T-helper 17 cell (primary cell): ENCODE measurements at regions not wholly inside any gene's neighbourhood (a gene's known extent, or its start where the extent isn't known, plus 50 kb on each side); places are given as distances from the start of the nearest gene placed in this dataset.
"Not testable (repeated sequence)": the region's sequence is repeated elsewhere in the genome, so short reads cannot be mapped to it uniquely, and the experiment has no call there.

Source experiments
- ATAC-seq: fragments of 150-1000 bp; cut with Tn5 transposase; 2 replicates; pipeline ENCODE4 v1.10.0; 2021; ENCODE audit warnings: mild to moderate bottlenecking, moderate library complexity
- DNase-seq, 3 donors: peaks; one replicate each; pipeline versions ENCODE4 v3.0.0 to v3.0.0-alpha.2; 2020 to 2021
- H3K9me3 ChIP-seq: one replicate; pipeline ENCODE4 v1.7.0; 2013; ENCODE audit warnings: low read length, mild to moderate bottlenecking; ENCODE audit not compliant: control insufficient read depth, poor library complexity, severe bottlenecking
- H3K27ac Mint-ChIP-seq: one replicate; pipeline ENCODE4 v1.8.0; 2022; ENCODE audit warnings: mild to moderate bottlenecking, moderate library complexity, mixed read lengths
- H3K27me3 Mint-ChIP-seq: one replicate; pipeline ENCODE4 v1.8.0; 2022; ENCODE audit warnings: mixed read lengths
- H3K36me3 Mint-ChIP-seq: one replicate; pipeline ENCODE4 v1.8.0; 2022; ENCODE audit warnings: low read depth, mixed read lengths
- H3K4me1 Mint-ChIP-seq: one replicate; pipeline ENCODE4 v1.8.0; 2022; ENCODE audit warnings: mild to moderate bottlenecking, mixed read lengths
- H3K4me3 Mint-ChIP-seq: one replicate; pipeline ENCODE4 v1.8.0; 2022; ENCODE audit warnings: mild to moderate bottlenecking, moderate library complexity, mixed read lengths

- Mint-ChIP-seq H3K4me3 (no peak overlapping the region), H3K4me1 (peaks cover 9% of the 10 kb centered on the region), H3K27me3 (peaks cover 85% of the 10 kb centered on the region), H3K36me3 (peaks cover 5% of the 10 kb centered on the region), H3K27ac (no peak overlapping the region)
- no peak for DNase-seq
- ATAC-seq = no peak
- H3K9me3 ChIP-seq = no peaks in the 10 kb centered on the region
Observed at GRCh38 chr5:138637256-138637655, 62.1 kb upstream of the HSPA9 start.

GRCh38 chr5:138636398-138636944, 61.3 kb upstream of the HSPA9 start:
- no peak overlapping the region for H3K27ac Mint-ChIP-seq
- no peak for ATAC-seq
- peaks cover 4% of the 10 kb centered on the region for H3K4me1 Mint-ChIP-seq
- H3K4me3 Mint-ChIP-seq = no peak overlapping the region
- H3K27me3 Mint-ChIP-seq = peaks cover 85% of the 10 kb centered on the region
- no peaks in the 10 kb centered on the region for H3K9me3 ChIP-seq
- DNase-seq = no peak
- H3K36me3 Mint-ChIP-seq = peaks cover 5% of the 10 kb centered on the region

DNA sequence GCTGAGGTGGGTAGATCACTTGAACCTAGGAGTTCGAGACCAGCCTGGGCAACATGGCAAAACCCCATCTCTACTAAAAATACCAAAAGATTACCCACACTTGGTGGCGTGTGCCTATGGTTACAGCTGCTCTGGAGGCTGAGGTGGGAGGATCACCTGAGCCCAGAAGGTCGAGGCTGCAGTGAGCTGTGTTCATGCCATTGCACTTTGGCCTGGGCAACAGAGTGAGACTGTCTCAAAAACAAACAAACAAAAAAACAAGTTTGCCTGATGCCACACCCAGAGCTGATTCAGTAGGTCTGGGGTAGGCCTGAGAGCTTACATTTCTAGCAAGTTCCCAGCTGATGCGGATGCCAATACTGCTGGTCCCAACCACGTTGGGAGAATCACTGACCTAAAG, 60.5 kb upstream of the HSPA9 start:
- Mint-ChIP-seq H3K4me3 (no peak overlapping the region), H3K27ac (no peak overlapping the region), H3K36me3 (peaks cover 5% of the 10 kb centered on the region), H3K27me3 (peaks cover 85% of the 10 kb centered on the region), H3K4me1 (peaks cover 4% of the 10 kb centered on the region)
- ATAC-seq (no peak), DNase-seq (no peak)
- no peaks in the 10 kb centered on the region for H3K9me3 ChIP-seq

- DNase-seq (no peak), ATAC-seq (no peak)
- Mint-ChIP-seq H3K4me3 (no peak overlapping the region), H3K4me1 (peaks cover 4% of the 10 kb centered on the region), H3K27me3 (peaks cover 81% of the 10 kb centered on the region), H3K27ac (no peak overlapping the region), H3K36me3 (peaks cover 5% of the 10 kb centered on the region)
- H3K9me3 ChIP-seq = no peaks in the 10 kb centered on the region
Observed at GRCh38 chr5:138635265-138635664, 60.1 kb upstream of the HSPA9 start.

DNA sequence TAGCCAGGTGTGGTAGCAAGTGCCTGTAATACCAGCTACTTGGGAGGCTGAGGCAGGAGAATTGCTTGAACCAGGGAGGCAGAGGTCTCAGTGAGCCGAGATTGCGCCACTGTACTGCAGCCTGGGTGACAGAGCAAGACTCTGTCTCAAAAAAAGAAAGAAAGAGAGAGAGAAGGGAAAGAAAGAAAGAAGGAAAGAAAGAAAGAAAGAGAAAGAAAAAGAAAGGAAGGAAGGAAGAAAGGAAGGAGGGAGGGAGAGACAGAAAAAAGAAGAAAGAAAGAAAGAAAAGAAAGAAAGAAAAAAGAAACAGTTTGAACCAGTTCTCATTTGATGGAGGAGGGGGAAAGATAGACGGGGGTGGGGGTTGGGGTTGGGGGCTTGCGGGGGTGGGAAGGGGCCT, 59.6 kb upstream of the HSPA9 start:
- H3K27ac Mint-ChIP-seq, H3K9me3 ChIP-seq, DNase-seq, H3K4me1 Mint-ChIP-seq, H3K4me3 Mint-ChIP-seq, ATAC-seq, H3K36me3 Mint-ChIP-seq: not testable (repeated sequence)
- H3K27me3 Mint-ChIP-seq = peaks cover 78% of the 10 kb centered on the region

- peaks cover 4% of the 10 kb centered on the region for H3K4me1 Mint-ChIP-seq
- DNase-seq (no peak), ATAC-seq (no peak)
- H3K27ac Mint-ChIP-seq = no peak overlapping the region
- H3K4me3 Mint-ChIP-seq = no peak overlapping the region
- H3K27me3 Mint-ChIP-seq = peaks cover 71% of the 10 kb centered on the region
- H3K36me3 Mint-ChIP-seq = peaks cover 5% of the 10 kb centered on the region
- H3K9me3 ChIP-seq = no peaks in the 10 kb centered on the region
Observed at GRCh38 chr5:138632900-138633489, 57.8 kb upstream of the HSPA9 start.

DNA sequence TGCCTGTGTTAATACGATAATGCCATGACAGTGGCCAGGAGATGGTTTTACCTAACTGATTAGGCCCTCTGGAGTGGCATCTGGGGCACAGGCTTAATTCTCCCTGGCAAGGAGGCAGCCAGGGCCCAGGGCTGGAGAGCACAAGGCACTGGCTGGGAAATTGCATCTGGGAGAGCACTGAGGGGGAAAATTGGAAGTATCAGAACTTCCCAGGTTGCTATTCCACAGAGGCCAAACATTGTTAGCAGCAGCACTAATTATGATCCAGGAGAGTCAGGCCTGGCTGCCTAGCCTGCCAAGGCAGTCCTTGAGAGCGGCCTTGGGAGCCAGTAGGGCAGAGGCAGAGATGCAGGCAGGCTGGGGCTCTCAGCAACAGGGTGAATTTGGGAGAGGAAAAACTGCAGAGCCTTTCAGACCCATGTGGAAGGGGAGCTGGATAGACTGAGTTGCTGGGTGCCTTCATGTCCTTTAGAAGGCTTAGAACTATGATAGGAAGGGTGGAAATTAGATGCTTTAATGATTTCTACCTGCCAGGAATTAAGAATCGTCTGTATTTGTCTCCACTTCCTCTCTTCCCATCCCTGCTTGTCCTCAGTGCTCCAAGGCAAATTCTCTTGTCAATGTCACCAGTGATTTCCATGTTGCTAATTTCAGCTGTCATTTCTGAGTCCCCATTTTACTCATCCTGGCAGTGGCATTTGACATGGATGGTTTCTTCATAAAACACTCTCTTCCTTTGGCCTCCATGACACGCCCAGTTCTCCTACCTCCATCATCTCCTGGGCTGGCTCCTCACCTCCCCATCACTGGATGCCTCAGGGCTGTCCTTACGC, 56.1 kb upstream of the HSPA9 start:
- Mint-ChIP-seq H3K36me3 (peaks cover 2% of the 10 kb centered on the region), H3K4me3 (no peak overlapping the region), H3K4me1 (peaks cover 7% of the 10 kb centered on the region), H3K27ac (no peak overlapping the region), H3K27me3 (peaks cover 68% of the 10 kb centered on the region)
- H3K9me3 ChIP-seq = no peaks in the 10 kb centered on the region
- ATAC-seq (no peak), DNase-seq (no peak)

GRCh38 chr5:138629392-138629791, 54.2 kb upstream of the HSPA9 start:
- no peak overlapping the region for H3K4me3 Mint-ChIP-seq
- no peak for ATAC-seq
- no peak for DNase-seq
- peaks cover 69% of the 10 kb centered on the region for H3K27me3 Mint-ChIP-seq
- H3K27ac Mint-ChIP-seq = no peak overlapping the region
- H3K36me3 Mint-ChIP-seq = peaks cover 2% of the 10 kb centered on the region
- no peaks in the 10 kb centered on the region for H3K9me3 ChIP-seq
- H3K4me1 Mint-ChIP-seq = peaks cover 7% of the 10 kb centered on the region

GRCh38 chr5:138626333-138626944, 51.2 kb upstream of the HSPA9 start:
- DNase-seq (no peak), ATAC-seq (no peak)
- no peaks in the 10 kb centered on the region for H3K9me3 ChIP-seq
- no peak overlapping the region for H3K4me3 Mint-ChIP-seq
- H3K27ac Mint-ChIP-seq = no peak overlapping the region
- H3K36me3 Mint-ChIP-seq = no peaks in the 10 kb centered on the region
- H3K27me3 Mint-ChIP-seq = peaks cover 69% of the 10 kb centered on the region
- peaks cover 3% of the 10 kb centered on the region for H3K4me1 Mint-ChIP-seq

DNA sequence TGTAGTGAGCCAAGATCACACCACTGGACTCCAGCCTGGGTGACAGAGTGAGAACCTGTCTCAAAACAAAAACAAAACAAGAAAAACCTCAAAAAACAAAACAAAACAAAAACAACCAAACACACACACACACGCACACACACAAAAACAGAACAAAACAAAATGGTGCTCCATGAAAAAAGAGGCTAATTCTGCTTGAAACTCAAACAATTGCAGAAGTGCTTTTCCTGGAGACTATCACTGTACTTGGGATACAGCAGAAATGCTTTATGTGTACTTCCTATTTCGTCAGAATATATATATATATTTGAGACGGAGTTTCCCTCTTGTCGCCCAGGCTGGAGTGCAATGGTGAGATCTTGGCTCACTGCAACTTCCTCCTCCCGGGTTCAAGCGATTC, 49.9 kb upstream of the HSPA9 start:
- Mint-ChIP-seq H3K36me3 (no peaks in the 10 kb centered on the region), H3K4me3 (no peak overlapping the region), H3K27me3 (peaks cover 74% of the 10 kb centered on the region), H3K27ac (no peak overlapping the region), H3K4me1 (peaks cover 3% of the 10 kb centered on the region)
- ATAC-seq (no peak), DNase-seq (no peak)
- no peaks in the 10 kb centered on the region for H3K9me3 ChIP-seq
